Endometrial microvascular endothelial cells (primary cell): ENCODE measurements at regions not wholly inside any gene's neighbourhood (a gene's known extent, or its start where the extent isn't known, plus 50 kb on each side); places are given as distances from the start of the nearest gene placed in this dataset.

Source experiments
- in situ Hi-C: cut with HindIII; loops from 2 replicates; pipeline ENCODE4 v1.10.0; 2017; ENCODE audit warnings: low sequenced_read_pairs, low pct_unique_long_range_greater_than_20kb; ENCODE audit errors: inconsistent ontology term

- in situ Hi-C loops, result no loop called here
These were observed 79.7 kb upstream of the PRICKLE2 start for GRCh38 chr3:64304828-64305410.

GRCh38 chr3:64303881-64304280, 78.6 kb upstream of the PRICKLE2 start:
- in situ Hi-C loops, result no loop called here

GRCh38 chr3:64303401-64303800, 78.1 kb upstream of the PRICKLE2 start:
- in situ Hi-C loops, result no loop called here

- in situ Hi-C loops, result no loop called here
These were observed 76.2 kb upstream of the PRICKLE2 start for GRCh38 chr3:64301476-64301875.

GRCh38 chr3:64300790-64301423, 75.6 kb upstream of the PRICKLE2 start:
- in situ Hi-C loops, result no loop called here

- in situ Hi-C loops, result no loop called here
These were observed 73.9 kb upstream of the PRICKLE2 start for GRCh38 chr3:64299206-64299605.

GRCh38 chr3:64297563-64297962, 72.3 kb upstream of the PRICKLE2 start:
- in situ Hi-C loops, result no loop called here

GRCh38 chr3:64295594-64295993, 70.3 kb upstream of the PRICKLE2 start:
- in situ Hi-C loops, result no loop called here

- in situ Hi-C loops, result no loop called here
These were observed 69.5 kb upstream of the PRICKLE2 start for GRCh38 chr3:64294771-64295170.

- in situ Hi-C loops, result no loop called here
These were observed 67.9 kb upstream of the PRICKLE2 start for GRCh38 chr3:64293121-64293520.

GRCh38 chr3:64291956-64292355, 66.7 kb upstream of the PRICKLE2 start:
- in situ Hi-C loops, result no loop called here

GRCh38 chr3:64291345-64291744, 66.1 kb upstream of the PRICKLE2 start:
- in situ Hi-C loops, result no loop called here

GRCh38 chr3:64290864-64291263, 65.6 kb upstream of the PRICKLE2 start:
- in situ Hi-C loops, result no loop called here

- in situ Hi-C loops, result no loop called here
These were observed 64.9 kb upstream of the PRICKLE2 start for GRCh38 chr3:64290161-64290560.

GRCh38 chr3:64289622-64290021, 64.4 kb upstream of the PRICKLE2 start:
- in situ Hi-C loops, result no loop called here

GRCh38 chr3:64278625-64279024, 53.4 kb upstream of the PRICKLE2 start:
- in situ Hi-C loops, result no loop called here

- in situ Hi-C loops, result no loop called here
These were observed 50.9 kb upstream of the PRICKLE2 start for GRCh38 chr3:64276131-64276530.
